A549 (cell line): ENCODE measurements at regions not wholly inside any gene's neighbourhood (a gene's known extent, or its start where the extent isn't known, plus 50 kb on each side); places are given as distances from the start of the nearest gene placed in this dataset.

ENCODE experiments used
- ATAC-seq, 2 experiments: fragments of 200-7000 bp in 1 of 2; fragments of >200 bp in 1 of 2; cut with Nextera tagmentation in 1 of 2; cut with Tn5 transposase in 1 of 2; 3 replicates each; pipeline versions ENCODE4 v1.8.0 to v1.9.1; 2018 to 2020; ENCODE audit warnings: mild to moderate bottlenecking in 1 of 2, moderate library complexity in 1 of 2
- CTCF ChIA-PET: fragments of 300-600 bp; sonication (Branson Sonifier 250); formaldehyde crosslinking; extraction: SDS; loops from one replicate; lab custom pipeline; 2021; ENCODE audit warnings: antibody characterized with exemption, inconsistent platforms; lab: Yijun Ruan, JAX
- POLR2A ChIA-PET: fragments of 350-600 bp; formaldehyde crosslinking; extraction: SDS; loops from one replicate; lab custom pipeline; 2021; ENCODE audit warnings: antibody characterized with exemption, inconsistent platforms; lab: Yijun Ruan, JAX
- DNase-seq, 2 experiments: peaks; one replicate each; pipeline versions ENCODE4 v3.0.0 to v3.0.0-alpha.2; 2011 to 2016; ENCODE audit warnings: low read depth in 1 of 2, low spot score in 1 of 2
- FAIRE-seq: peaks from 2 replicates; lab custom pipeline; 2011; peaks lifted over from hg19 to GRCh38; lab: Jason Lieb, UNC
- H3K27ac ChIP-seq, 2 experiments: fragments of >200 bp; sonication (Bioruptor Twin); formaldehyde crosslinking; 3 replicates each; pipeline ENCODE4 v1.5.1; 2016 to 2017
- H3K4me1 ChIP-seq: fragments of >200 bp; sonication (Bioruptor Twin); formaldehyde crosslinking; 3 replicates; pipeline ENCODE4 v1.6.1; 2016
- H3K4me2 ChIP-seq: fragments of >200 bp; sonication (Bioruptor Twin); formaldehyde crosslinking; 3 replicates; pipeline ENCODE4 v1.6.1; 2016
- H3K4me3 ChIP-seq: fragments of >200 bp; sonication (Bioruptor Twin); formaldehyde crosslinking; 3 replicates; pipeline ENCODE4 v1.5.1; 2016
- H3K9me3 ChIP-seq: fragments of >200 bp; sonication (Bioruptor Twin); formaldehyde crosslinking; 3 replicates; pipeline ENCODE4 v1.6.1; 2016
- BHLHE40 ChIP-seq: IDR thresholded peaks from 2 replicates; pipeline ENCODE4 v1.6.1; 2012; ENCODE audit warnings: low read depth, low read length, inconsistent platforms
- CBX2 ChIP-seq: fragments of 200-600 bp; sonication (generic); IDR thresholded peaks from 2 replicates; pipeline ENCODE4 v1.6.1; 2016; ENCODE audit warnings: low read depth, mild to moderate bottlenecking, borderline replicate concordance
- CBX8 ChIP-seq: fragments of 200-600 bp; sonication (generic); IDR thresholded peaks from 2 replicates; pipeline ENCODE4 v1.6.1; 2016
- CEBPB ChIP-seq, 2 experiments: fragments of >200 bp in 1 of 2; sonication (Bioruptor Twin) in 1 of 2; formaldehyde crosslinking in 1 of 2; IDR thresholded peaks; 2 replicates each; pipeline ENCODE4 v1.6.1; 2012 to 2016
- CTCF ChIP-seq: fragments of >200 bp; sonication (Bioruptor Twin); formaldehyde crosslinking; IDR thresholded peaks from 3 replicates; pipeline ENCODE4 v1.5.1; 2016
- ELK1 ChIP-seq: fragments of 150-350 bp; IDR thresholded peaks from 2 replicates; pipeline ENCODE4 v1.6.1; 2014; ENCODE audit warnings: low read depth, mild to moderate bottlenecking, low read length
- ESRRA ChIP-seq: fragments of 150-350 bp; IDR thresholded peaks from 2 replicates; pipeline ENCODE4 v1.6.1; 2014; ENCODE audit warnings: mild to moderate bottlenecking, low read length, borderline replicate concordance
- FOSB ChIP-seq: fragments of 250-450 bp; sonication (Bioruptor Pico); IDR thresholded peaks from 2 replicates; pipeline ENCODE4 v1.5.0; 2020; ENCODE audit warnings: mild to moderate bottlenecking, moderate library complexity
- FOSL2 ChIP-seq, 2 experiments: fragments of 450-650 bp in 1 of 2; fragments of >200 bp in 1 of 2; sonication (Bioruptor Twin) in 1 of 2; formaldehyde crosslinking; IDR thresholded peaks; 2 replicates each; pipeline versions ENCODE4 v1.5.0 to v1.6.1; 2016 to 2020; ENCODE audit warnings: mild to moderate bottlenecking in 1 of 2, moderate library complexity in 1 of 2
- GATA3 ChIP-seq: IDR thresholded peaks from 2 replicates; pipeline ENCODE4 v1.6.1; 2012; ENCODE audit warnings: borderline replicate concordance
- HDAC2 ChIP-seq: fragments of 200-600 bp; sonication (generic); IDR thresholded peaks from 2 replicates; pipeline ENCODE4 v1.6.1; 2016
- HOXA7 ChIP-seq: fragments of 250-450 bp; sonication (Bioruptor Pico); IDR thresholded peaks from 2 replicates; pipeline ENCODE4 v1.5.0; 2020; ENCODE audit warnings: mild to moderate bottlenecking, moderate library complexity
- HOXB13 ChIP-seq: fragments of 250-450 bp; sonication (Bioruptor Pico); IDR thresholded peaks from 2 replicates; pipeline ENCODE4 v1.5.0; 2020; ENCODE audit warnings: low read depth, mild to moderate bottlenecking, moderate library complexity
- HOXB5 ChIP-seq: fragments of 250-450 bp; sonication (Bioruptor Pico); IDR thresholded peaks from 2 replicates; pipeline ENCODE4 v1.5.0; 2020; ENCODE audit warnings: mild to moderate bottlenecking, moderate library complexity
- JUN ChIP-seq, 2 experiments: fragments of >200 bp; sonication (Bioruptor Twin); formaldehyde crosslinking; IDR thresholded peaks; 2 replicates in 1 of 2; 3 replicates in 1 of 2; pipeline ENCODE4 v1.6.1; 2016 to 2017
- NFE2L2 ChIP-seq: fragments of 150-350 bp; conservative IDR thresholded peaks from 2 replicates; pipeline ENCODE4 v1.6.1; 2014; ENCODE audit warnings: low read length
- POLR2AphosphoS2 ChIP-seq: conservative IDR thresholded peaks from 2 replicates; pipeline ENCODE4 v1.6.1; 2012; ENCODE audit warnings: low read length, improper control_type of control experiment, inconsistent platforms
- RCOR1 ChIP-seq: fragments of 150-350 bp; IDR thresholded peaks from 2 replicates; pipeline ENCODE4 v1.6.1; 2014; ENCODE audit warnings: antibody characterized with exemption, low read length, low read depth
- REST ChIP-seq: fragments of 200-600 bp; sonication (generic); IDR thresholded peaks from 2 replicates; pipeline ENCODE4 v1.6.1; 2016; ENCODE audit warnings: antibody characterized with exemption, mild to moderate bottlenecking, moderate library complexity
- SREBF2 ChIP-seq: fragments of 450-650 bp; IDR thresholded peaks from 2 replicates; pipeline ENCODE4 v1.6.1; 2014; ENCODE audit warnings: mild to moderate bottlenecking, moderate library complexity
- WGBS: methylation state at CpG from one replicate; pipeline ENCODE4 v1.1.6; 2017; ENCODE audit errors: missing lambda C conversion rate; 5-methylcytosine and 5-hydroxymethylcytosine counted together

DNA sequence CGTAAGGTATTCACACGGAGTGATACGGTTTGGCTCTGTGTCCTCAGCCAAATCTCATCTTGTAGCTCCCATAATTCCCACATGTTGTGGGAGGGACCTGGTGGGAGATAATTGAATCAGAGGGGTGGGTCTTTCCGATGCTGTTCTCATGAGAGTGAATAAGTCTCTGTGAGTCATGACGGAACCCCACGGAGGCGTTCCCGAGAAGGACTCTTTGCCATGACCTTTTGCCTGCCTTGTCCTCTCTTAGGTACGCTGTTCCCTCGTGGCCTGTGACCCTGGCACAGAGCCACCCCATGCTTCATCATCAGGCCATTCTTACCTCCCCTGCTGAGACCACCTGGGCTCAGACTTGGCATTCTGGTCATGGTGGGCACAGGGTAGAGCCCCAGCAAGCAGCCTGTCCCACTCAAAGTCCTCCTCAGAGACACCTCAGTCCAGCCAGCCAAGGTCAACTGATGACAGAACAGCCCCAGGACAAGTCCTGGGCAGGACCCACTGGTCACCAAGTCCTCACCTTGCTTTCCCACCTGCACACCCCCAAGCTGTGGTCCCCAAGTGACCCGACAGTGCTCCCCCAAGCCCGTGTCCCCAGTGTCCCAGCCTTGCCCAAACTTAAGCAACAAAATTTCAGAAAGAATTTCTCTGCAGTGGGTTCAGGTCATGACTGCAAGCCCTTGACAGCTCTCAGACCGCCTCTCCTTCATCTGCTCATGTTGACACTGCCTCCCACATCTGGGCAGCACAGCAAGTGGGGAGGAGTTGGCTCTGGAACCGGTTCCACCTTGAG, 158.4 kb downstream of the ACTL8 start (continued):
- TF ChIP-seq GATA3, result no peak
- TF ChIP-seq CEBPB (IDR thresholded peaks at IDR 0.05), result no peak
- TF ChIP-seq HOXB13 (CRISPR knock-in tag), result no peak
- no peak for TF ChIP-seq HOXB5 (CRISPR knock-in tag)
- TF ChIP-seq POLR2AphosphoS2, result no peak
- no peak for TF ChIP-seq FOSL2 (IDR thresholded peaks at IDR 0.05)
- no peak for TF ChIP-seq FOSL2 (CRISPR knock-in tag; IDR thresholded peaks at IDR 0.05)

DNA sequence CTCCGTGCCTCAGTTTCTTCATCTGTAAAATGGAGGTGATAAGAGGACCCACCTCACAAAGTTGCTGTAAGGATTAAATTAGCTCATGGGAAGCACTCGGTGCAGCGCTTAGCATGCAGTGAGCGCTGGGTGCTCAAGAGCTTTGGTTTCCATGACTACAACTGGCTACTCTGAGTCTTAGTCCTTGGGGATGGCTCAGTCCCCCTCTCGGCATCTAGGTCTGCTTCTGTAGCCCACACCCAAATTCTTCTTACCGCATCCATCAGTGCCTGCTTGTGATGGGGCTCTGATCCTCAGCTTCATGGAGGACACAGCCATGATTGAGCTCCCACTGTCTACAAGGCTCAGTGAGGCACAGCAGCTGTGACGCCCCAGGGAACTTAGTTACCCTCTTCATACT, 159.0 kb downstream of the ACTL8 start:
- Histone ChIP-seq H3K9me3 (no peaks in the 10 kb centered on the region), H3K4me3 (no peak overlapping the region), H3K27ac (no peak overlapping the region), H3K4me2 (no peak overlapping the region), H3K4me1 (0 out of 3 replicates have a peak, but pooled peaks cover 3% of the 10 kb centered on the region)
- ChIA-PET CTCF (interaction anchor here (2.6 kb wide), 1 partner anchor 9 kb away, joined by 10 read pairs; no protein-coding TSS in a partner anchor), POLR2A (no interaction called here)
- TF ChIP-seq HOXB5 (CRISPR knock-in tag) (no peak), BHLHE40 (no peak), HOXA7 (CRISPR knock-in tag) (no peak), CBX8 (no peak), NFE2L2 (no peak), FOSB (no peak), CTCF (no peak), CBX2 (no peak), ESRRA (no peak), ELK1 (no peak), REST (no peak), RCOR1 (no peak), HDAC2 (no peak), SREBF2 (no peak), JUN (IDR thresholded peaks at IDR 0.05) (no peak)
- ATAC-seq (no peak), DNase-seq (no peak), FAIRE-seq (no peak)
- 5% methylated on average over 6 of the region's 7 CpGs for WGBS
